HepG2 (cell line): ENCODE measurements at regions not wholly inside any gene's neighbourhood (a gene's known extent, or its start where the extent isn't known, plus 50 kb on each side); places are given as distances from the start of the nearest gene placed in this dataset.
"Not testable (repeated sequence)": the region's sequence is repeated elsewhere in the genome, so short reads cannot be mapped to it uniquely, and the experiment has no call there.

Source experiments
- ATAC-seq: fragments of 200-7000 bp; cut with Tn5 transposase; 3 replicates; pipeline ENCODE4 v1.9.1; 2020; ENCODE audit warnings: mild to moderate bottlenecking, moderate library complexity
- BruUV-seq: library from RNA; stranded (reverse); fragments of 400-500 nt; replicated peaks from 2 replicates; lab custom pipeline; 2021; lab: Mats Ljungman, UMichigan
- CTCF ChIA-PET: fragments of 300-600 bp; formaldehyde crosslinking; extraction: SDS; loops from one replicate; lab custom pipeline; 2021; ENCODE audit warnings: low total read pairs, inconsistent platforms, low intra/inter-chr PET ratio; lab: Yijun Ruan, JAX
- POLR2A ChIA-PET: fragments of 350-600 bp; sonication (Branson Sonifier 250); formaldehyde crosslinking; loops from one replicate; lab custom pipeline; 2020; ENCODE audit warnings: antibody characterized with exemption, inconsistent platforms; lab: Yijun Ruan, JAX
- DNase-seq: peaks from one replicate; pipeline ENCODE4 v3.0.0-alpha.2; 2015; ENCODE audit warnings: low spot score
- FAIRE-seq: peaks from 3 replicates; lab custom pipeline; 2011; peaks lifted over from hg19 to GRCh38; lab: Jason Lieb, UNC
- H2AFZ ChIP-seq: one replicate; pipeline ENCODE4 v1.6.1; 2011; ENCODE audit warnings: low read length, inconsistent platforms
- H3K27ac ChIP-seq: fragments of 300-600 bp; 3 replicates; pipeline ENCODE4 v1.8.0; 2011; ENCODE audit warnings: mixed run types, mild to moderate bottlenecking, mixed read lengths, low read length, inconsistent platforms; ENCODE audit not compliant: insufficient read depth; ENCODE audit errors: extremely low read length
- H3K27me3 ChIP-seq, 2 experiments: fragments of 200-600 bp in 1 of 2; 2 replicates in 1 of 2; 3 replicates in 1 of 2; pipeline versions ENCODE4 v1.6.0 to v1.8.0; 2011; ENCODE audit warnings: low read length in 2 of 2, mild to moderate bottlenecking in 2 of 2, moderate library complexity in 2 of 2, inconsistent platforms in 1 of 2; ENCODE audit not compliant: insufficient read depth in 2 of 2, control insufficient read depth in 1 of 2
- H3K36me3 ChIP-seq, 2 experiments: fragments of 200-600 bp in 1 of 2; replicated peaks in 1 of 2; 2 replicates in 1 of 2; 3 replicates in 1 of 2; pipeline versions ENCODE4 v1.5.1 to v1.8.0; 2011; ENCODE audit warnings: low read length in 2 of 2, inconsistent platforms in 1 of 2; ENCODE audit not compliant: insufficient read depth in 2 of 2, control insufficient read depth in 1 of 2
- H3K4me1 ChIP-seq: 2 replicates; pipeline ENCODE4 v1.5.1; 2012; ENCODE audit warnings: low read length, inconsistent platforms; ENCODE audit not compliant: insufficient read depth
- H3K4me2 ChIP-seq: 2 replicates; pipeline ENCODE4 v1.6.0; 2011; ENCODE audit warnings: low read depth, low read length, inconsistent platforms
- H3K4me3 ChIP-seq, 3 experiments: fragments of 200-600 bp in 1 of 3; sonication (generic), shearing (Covaris generic) in 1 of 3; replicated peaks in 1 of 3; 2 replicates each; pipeline ENCODE4 v1.5.1; 2011 to 2016; ENCODE audit warnings: low read length in 3 of 3, inconsistent platforms in 2 of 3, low read depth in 2 of 3, mild to moderate bottlenecking in 2 of 3, control low read depth in 1 of 3, mixed read lengths in 1 of 3; ENCODE audit not compliant: insufficient read depth in 1 of 3
- H3K79me2 ChIP-seq: one replicate; pipeline ENCODE4 v1.6.1; 2011; ENCODE audit warnings: low read length, inconsistent platforms; ENCODE audit not compliant: insufficient read depth
- H3K9ac ChIP-seq: 2 replicates; pipeline ENCODE4 v1.6.0; 2011; ENCODE audit warnings: mild to moderate bottlenecking, low read depth, low read length, inconsistent platforms; ENCODE audit not compliant: insufficient read depth
- H3K9me3 ChIP-seq: 2 replicates; pipeline ENCODE4 v1.5.1; 2012; ENCODE audit warnings: mild to moderate bottlenecking, low read length
- H4K20me1 ChIP-seq: 2 replicates; pipeline ENCODE4 v1.6.0; 2011; ENCODE audit warnings: inconsistent platforms, mild to moderate bottlenecking, low read length, moderate library complexity; ENCODE audit not compliant: insufficient read depth
- HOXA3 ChIP-seq: sonication (generic); formaldehyde crosslinking; IDR thresholded peaks from 2 replicates; pipeline ENCODE4 v1.5.0; 2020; ENCODE audit warnings: missing genetic modification reagents
- SMC3 ChIP-seq: IDR thresholded peaks from 2 replicates; pipeline ENCODE4 v1.6.1; 2011; ENCODE audit warnings: low read length, improper control_type of control experiment
- STAG1 ChIP-seq: sonication (generic); formaldehyde crosslinking; IDR thresholded peaks from 2 replicates; pipeline ENCODE4 v1.4.0; 2020; ENCODE audit warnings: missing genetic modification reagents
- UBTF ChIP-seq: sonication (generic); formaldehyde crosslinking; IDR thresholded peaks from 2 replicates; pipeline ENCODE4 v1.4.0; 2020; ENCODE audit warnings: mild to moderate bottlenecking, missing genetic modification reagents
- YY1 ChIP-seq: IDR thresholded peaks from 2 replicates; pipeline ENCODE4 v1.6.1; 2011; ENCODE audit warnings: low read length, low read depth, moderate library complexity, mild to moderate bottlenecking; ENCODE audit not compliant: insufficient read depth, insufficient replicate concordance
- ZFP91 ChIP-seq: sonication (generic); formaldehyde crosslinking; IDR thresholded peaks from 2 replicates; pipeline ENCODE4 v1.9.0; 2022; ENCODE audit warnings: missing genetic modification reagents, mild to moderate bottlenecking, borderline replicate concordance
- ZFX ChIP-seq: sonication (generic); formaldehyde crosslinking; IDR thresholded peaks from 2 replicates; pipeline ENCODE4 v1.4.0; 2020; ENCODE audit warnings: mild to moderate bottlenecking, low read depth, missing genetic modification reagents, moderate library complexity
- ZFY ChIP-seq: sonication (generic); formaldehyde crosslinking; IDR thresholded peaks from 2 replicates; pipeline ENCODE4 v1.4.0; 2020; ENCODE audit warnings: missing genetic modification reagents
- ZNF574 ChIP-seq: sonication (generic); formaldehyde crosslinking; IDR thresholded peaks from 2 replicates; pipeline ENCODE4 v1.4.0; 2020; ENCODE audit warnings: missing genetic modification reagents
- ZNF687 ChIP-seq: sonication (generic); formaldehyde crosslinking; IDR thresholded peaks from 2 replicates; pipeline ENCODE4 v1.5.1; 2020; ENCODE audit warnings: mild to moderate bottlenecking, missing genetic modification reagents, moderate library complexity
- ZNF777 ChIP-seq: sonication (generic); formaldehyde crosslinking; IDR thresholded peaks from 2 replicates; pipeline ENCODE4 v1.4.0; 2020; ENCODE audit warnings: missing genetic modification reagents
- WGBS: methylation state at CpG from one replicate; pipeline ENCODE4 v1.1.6; 2017; ENCODE audit warnings: low lambda C conversion rate; 5-methylcytosine and 5-hydroxymethylcytosine counted together
- in situ Hi-C: cut with HindIII; loops from 2 replicates; pipeline ENCODE4 v1.10.0; 2017; ENCODE audit warnings: low pct_unique_long_range_greater_than_20kb; ENCODE audit not compliant: extremely low pct_ligation_motif_present
- intact Hi-C: fragments of 100-400 bp; cut with micrococcal nuclease; formaldehyde crosslinking; loops from one replicate; pipeline ENCODE4 v1.10.0; 2022; ENCODE audit not compliant: unreplicated experiment

- DNase-seq (peak; percentile 5), ATAC-seq (peak; percentile 81)
- H3K27me3 ChIP-seq, H3K27ac ChIP-seq, BruUV-seq, H3K36me3 ChIP-seq, H2AFZ ChIP-seq, FAIRE-seq, CTCF ChIA-PET, H3K9ac ChIP-seq, in situ Hi-C loops, H3K4me1 ChIP-seq, H3K9me3 ChIP-seq, H3K79me2 ChIP-seq, H4K20me1 ChIP-seq, POLR2A ChIA-PET: not testable (repeated sequence)
- Histone ChIP-seq H3K4me3 (peak overlapping the region in 2 of 3 experiments; percentile 50 to 60; a peak in 3 of 6 replicates), H3K4me2 (peak overlapping the region; percentile 75)
- intact Hi-C loops: loop anchor here (10.0 kb wide), 1 partner anchor 123 kb away; no protein-coding TSS in a partner anchor
- WGBS: 14% methylated on average over 9 of the region's 52 CpGs
- TF ChIP-seq SMC3 (peak; percentile 33; the same call in 1 of the 2 replicates), ZNF777 (CRISPR knock-in tag) (peak; percentile 74), ZFP91 (CRISPR knock-in tag) (0 out of 2 replicates have a peak, but pooled peaks have one; percentile 39), ZNF687 (CRISPR knock-in tag) (peak; percentile 38; the same call in 1 of the 2 replicates), STAG1 (CRISPR knock-in tag) (peak; percentile 78), ZFX (CRISPR knock-in tag) (peak; percentile 54), YY1 (peak; percentile 49), ZFY (CRISPR knock-in tag) (peak; percentile 45), ZNF574 (CRISPR knock-in tag) (peak; percentile 62; the same call in 1 of the 2 replicates), UBTF (CRISPR knock-in tag) (peak; percentile 19; the same call in 1 of the 2 replicates), HOXA3 (CRISPR knock-in tag) (0 out of 2 replicates have a peak, but pooled peaks have one; percentile 17)
Measured at GRCh38 chr4:4107411-4108107, 119.2 kb downstream of the OTOP1 start.
